ENCODE measurements at regions not wholly inside any gene's neighbourhood (a gene's known extent, or its start where the extent isn't known, plus 50 kb on each side); places are given as distances from the start of the nearest gene placed in this dataset.
"Not testable (repeated sequence)": the region's sequence is repeated elsewhere in the genome, so short reads cannot be mapped to it uniquely, and the experiment has no call there.

- no peaks in the 10 kb centered on the region for H3K9me2 ChIP-seq (ENCODE audit: insufficient read depth, low read length)
- no peaks in the 10 kb centered on the region for H3K36me3 ChIP-seq (ENCODE audit: insufficient read depth, low read length)
- H3F3A ChIP-seq (ENCODE audit: insufficient read depth, low read length, poor library complexity, severe bottlenecking) = no peaks in the 10 kb centered on the region
- no peak overlapping the region for H2AFZ ChIP-seq (ENCODE audit: low read depth, low read length)
- H3K79me2 ChIP-seq (replicated peaks; ENCODE audit: insufficient read depth, low read length) = no peaks in the 10 kb centered on the region
- no peaks in the 10 kb centered on the region for H4K20me1 ChIP-seq (ENCODE audit: insufficient read depth)
- no peaks in the 10 kb centered on the region for H3K27me3 ChIP-seq (ENCODE audit: insufficient read depth, low read depth, low read length)
- no peak overlapping the region for H3K4me2 ChIP-seq (ENCODE audit: low read length)
- TF ChIP-seq EZH2 (IDR thresholded peaks at IDR 0.05; ENCODE audit: borderline replicate concordance, insufficient read depth, low read length, poor library complexity, severe bottlenecking) (no peak), EP300 (conservative IDR thresholded peaks at IDR 0.05; ENCODE audit: poor library complexity, severe bottlenecking) (no peak), POLR2AphosphoS5 (IDR thresholded peaks at IDR 0.05) (no peak), MXI1 (conservative IDR thresholded peaks at IDR 0.05; ENCODE audit: poor library complexity, severe bottlenecking) (no peak), REST (IDR thresholded peaks at IDR 0.05; ENCODE audit: borderline replicate concordance) (no peak), RAD21 (conservative IDR thresholded peaks at IDR 0.05) (no peak), TAF1 (IDR thresholded peaks at IDR 0.05; ENCODE audit: low read depth) (no peak), SMC3 (conservative IDR thresholded peaks at IDR 0.05; ENCODE audit: poor library complexity) (no peak), CTCF (IDR thresholded peaks at IDR 0.05; ENCODE audit: poor library complexity, severe bottlenecking) (no peak)
- H3K4me3 ChIP-seq (ENCODE audit: low read length) = no peak overlapping the region
- H3K27ac ChIP-seq (ENCODE audit: low read length) = no peak overlapping the region
- H3K9me3 ChIP-seq (ENCODE audit: low read length) = no peaks in the 10 kb centered on the region
- no peak overlapping the region for H3K9ac ChIP-seq (ENCODE audit: low read length)
Observed at GRCh38 chr3:194894538-194894937, 208.9 kb downstream of the FAM43A start.

- Histone ChIP-seq H3K9me2 (ENCODE audit: insufficient read depth, low read length) (no peaks in the 10 kb centered on the region), H3F3A (ENCODE audit: insufficient read depth, low read length, poor library complexity, severe bottlenecking) (no peaks in the 10 kb centered on the region)
Observed at GRCh38 chr3:194900854-194901522, 215.3 kb downstream of the FAM43A start.

GRCh38 chr3:194903447-194903846 lies 217.8 kb downstream of the FAM43A start:
- not testable (repeated sequence) for H3K27ac ChIP-seq (ENCODE audit: low read length); H3K79me2 ChIP-seq (replicated peaks; ENCODE audit: insufficient read depth, low read length); H3K9me2 ChIP-seq (ENCODE audit: insufficient read depth, low read length); H3K4me3 ChIP-seq (ENCODE audit: low read length); H3K9me3 ChIP-seq (ENCODE audit: low read length); H4K20me1 ChIP-seq (ENCODE audit: insufficient read depth); H3K4me2 ChIP-seq (ENCODE audit: low read length); H3K36me3 ChIP-seq (ENCODE audit: insufficient read depth, low read length); H2AFZ ChIP-seq (ENCODE audit: low read depth, low read length); H3K27me3 ChIP-seq (ENCODE audit: insufficient read depth, low read depth, low read length); H3F3A ChIP-seq (ENCODE audit: insufficient read depth, low read length, poor library complexity, severe bottlenecking); H3K9ac ChIP-seq (ENCODE audit: low read length)

More at GRCh38 chr3:194900854-194901522, 215.3 kb downstream of the FAM43A start:
- Histone ChIP-seq H3K4me2 (ENCODE audit: low read length) (no peak overlapping the region), H3K36me3 (ENCODE audit: insufficient read depth, low read length) (no peaks in the 10 kb centered on the region), H3K79me2 (replicated peaks; ENCODE audit: insufficient read depth, low read length) (no peaks in the 10 kb centered on the region), H3K9ac (ENCODE audit: low read length) (no peak overlapping the region), H2AFZ (ENCODE audit: low read depth, low read length) (no peak overlapping the region), H3K27me3 (ENCODE audit: insufficient read depth, low read depth, low read length) (no peaks in the 10 kb centered on the region), H4K20me1 (ENCODE audit: insufficient read depth) (no peaks in the 10 kb centered on the region), H3K4me3 (ENCODE audit: low read length) (no peak overlapping the region), H3K9me3 (ENCODE audit: low read length) (no peaks in the 10 kb centered on the region), H3K27ac (ENCODE audit: low read length) (no peak overlapping the region)
- no peak for TF ChIP-seq MXI1 (conservative IDR thresholded peaks at IDR 0.05; ENCODE audit: poor library complexity, severe bottlenecking)
- no peak for TF ChIP-seq EZH2 (IDR thresholded peaks at IDR 0.05; ENCODE audit: borderline replicate concordance, insufficient read depth, low read length, poor library complexity, severe bottlenecking)
- TF ChIP-seq CTCF (IDR thresholded peaks at IDR 0.05; ENCODE audit: poor library complexity, severe bottlenecking) = no peak
- no peak for TF ChIP-seq EP300 (conservative IDR thresholded peaks at IDR 0.05; ENCODE audit: poor library complexity, severe bottlenecking)
- TF ChIP-seq TAF1 (IDR thresholded peaks at IDR 0.05; ENCODE audit: low read depth) = no peak

GRCh38 chr3:194904999-194905398 lies 219.3 kb downstream of the FAM43A start:
- not testable (repeated sequence) for H3K4me3 ChIP-seq (ENCODE audit: low read length); H3K9ac ChIP-seq (ENCODE audit: low read length); H3K79me2 ChIP-seq (replicated peaks; ENCODE audit: insufficient read depth, low read length); H2AFZ ChIP-seq (ENCODE audit: low read depth, low read length); H3K27me3 ChIP-seq (ENCODE audit: insufficient read depth, low read depth, low read length); H4K20me1 ChIP-seq (ENCODE audit: insufficient read depth); H3K9me2 ChIP-seq (ENCODE audit: insufficient read depth, low read length); H3K36me3 ChIP-seq (ENCODE audit: insufficient read depth, low read length); H3F3A ChIP-seq (ENCODE audit: insufficient read depth, low read length, poor library complexity, severe bottlenecking); H3K27ac ChIP-seq (ENCODE audit: low read length); H3K9me3 ChIP-seq (ENCODE audit: low read length); H3K4me2 ChIP-seq (ENCODE audit: low read length)
